ENCODE measurements at regions not wholly inside any gene's neighbourhood (a gene's known extent, or its start where the extent isn't known, plus 50 kb on each side); places are given as distances from the start of the nearest gene placed in this dataset.

GRCh38 chr1:30263888-30264671 lies 459.3 kb downstream of the MATN1 start:
- TF ChIP-seq POLR2AphosphoS5 (IDR thresholded peaks at IDR 0.05; ENCODE audit: low read depth, low read length) (no peak), POLR2A (IDR thresholded peaks at IDR 0.05; ENCODE audit: low read depth, low read length) (no peak), PAX5 (IDR thresholded peaks at IDR 0.05; ENCODE audit: insufficient read depth, low read length, severe bottlenecking) (no peak), TAF1 (IDR thresholded peaks at IDR 0.05; ENCODE audit: low read depth, low read length) (no peak)
